ENCODE measurements at regions not wholly inside any gene's neighbourhood (a gene's known extent, or its start where the extent isn't known, plus 50 kb on each side); places are given as distances from the start of the nearest gene placed in this dataset.
"Not testable (repeated sequence)": the region's sequence is repeated elsewhere in the genome, so short reads cannot be mapped to it uniquely, and the experiment has no call there.

DNA sequence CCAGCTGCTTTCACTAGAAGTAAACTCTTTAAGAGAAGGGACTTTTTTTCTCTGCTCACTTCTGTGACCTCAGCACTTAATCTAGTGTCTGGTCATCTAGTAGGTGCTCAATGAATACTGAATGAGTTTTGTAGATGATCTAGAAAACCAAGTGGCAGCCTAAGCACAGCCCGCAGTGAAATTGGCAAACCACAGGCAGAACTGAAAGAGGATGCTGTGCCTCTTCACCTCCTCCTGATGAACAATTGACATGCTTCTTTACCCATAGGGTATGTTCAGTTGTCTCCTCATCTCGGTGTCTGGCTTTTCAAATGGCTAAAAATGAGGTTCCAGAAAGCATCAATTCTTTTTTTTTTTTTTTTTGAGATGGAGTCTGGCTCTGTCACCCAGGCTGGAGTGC, 399.5 kb downstream of the RMST start:
- TF ChIP-seq, protein P1, sequence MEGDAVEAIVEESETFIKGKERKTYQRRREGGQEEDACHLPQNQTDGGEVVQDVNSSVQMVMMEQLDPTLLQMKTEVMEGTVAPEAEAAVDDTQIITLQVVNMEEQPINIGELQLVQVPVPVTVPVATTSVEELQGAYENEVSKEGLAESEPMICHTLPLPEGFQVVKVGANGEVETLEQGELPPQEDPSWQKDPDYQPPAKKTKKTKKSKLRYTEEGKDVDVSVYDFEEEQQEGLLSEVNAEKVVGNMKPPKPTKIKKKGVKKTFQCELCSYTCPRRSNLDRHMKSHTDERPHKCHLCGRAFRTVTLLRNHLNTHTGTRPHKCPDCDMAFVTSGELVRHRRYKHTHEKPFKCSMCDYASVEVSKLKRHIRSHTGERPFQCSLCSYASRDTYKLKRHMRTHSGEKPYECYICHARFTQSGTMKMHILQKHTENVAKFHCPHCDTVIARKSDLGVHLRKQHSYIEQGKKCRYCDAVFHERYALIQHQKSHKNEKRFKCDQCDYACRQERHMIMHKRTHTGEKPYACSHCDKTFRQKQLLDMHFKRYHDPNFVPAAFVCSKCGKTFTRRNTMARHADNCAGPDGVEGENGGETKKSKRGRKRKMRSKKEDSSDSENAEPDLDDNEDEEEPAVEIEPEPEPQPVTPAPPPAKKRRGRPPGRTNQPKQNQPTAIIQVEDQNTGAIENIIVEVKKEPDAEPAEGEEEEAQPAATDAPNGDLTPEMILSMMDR (IDR thresholded peaks at IDR 0.05; ENCODE audit: control insufficient read depth, insufficient read depth, low read depth, low read length, missing control alignments) = no peak
- no peak for DNase-seq (ENCODE audit: low read depth)
- no peak overlapping the region for H3K4me3 ChIP-seq (ENCODE audit: control insufficient read depth, low read depth, low read length)

DNA sequence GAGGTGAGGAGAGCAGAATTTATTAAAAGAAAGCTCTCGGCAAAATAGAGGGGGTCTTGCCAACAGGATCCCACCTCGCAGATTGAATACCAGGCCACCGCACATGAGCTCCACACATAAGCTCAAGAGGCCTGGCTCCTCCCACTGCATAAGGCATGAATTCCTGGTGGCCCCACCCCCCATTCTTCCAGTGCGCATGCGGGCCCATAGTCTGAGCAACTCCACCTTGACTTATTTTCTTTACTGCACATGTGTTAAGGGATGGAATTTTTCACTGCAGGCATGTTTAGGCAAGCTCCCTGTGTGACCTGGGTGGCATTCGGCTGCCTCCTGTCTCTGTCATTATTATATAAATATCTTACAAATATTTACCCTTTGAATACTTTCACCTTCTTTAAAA, 412.5 kb downstream of the RMST start:
- DNase-seq (ENCODE audit: low read depth) = no peak
- no peak overlapping the region for H3K4me3 ChIP-seq (ENCODE audit: control insufficient read depth, low read depth, low read length)
- TF ChIP-seq, protein P1 (IDR thresholded peaks at IDR 0.05; ENCODE audit: control insufficient read depth, insufficient read depth, low read depth, low read length, missing control alignments) = no peak

DNA sequence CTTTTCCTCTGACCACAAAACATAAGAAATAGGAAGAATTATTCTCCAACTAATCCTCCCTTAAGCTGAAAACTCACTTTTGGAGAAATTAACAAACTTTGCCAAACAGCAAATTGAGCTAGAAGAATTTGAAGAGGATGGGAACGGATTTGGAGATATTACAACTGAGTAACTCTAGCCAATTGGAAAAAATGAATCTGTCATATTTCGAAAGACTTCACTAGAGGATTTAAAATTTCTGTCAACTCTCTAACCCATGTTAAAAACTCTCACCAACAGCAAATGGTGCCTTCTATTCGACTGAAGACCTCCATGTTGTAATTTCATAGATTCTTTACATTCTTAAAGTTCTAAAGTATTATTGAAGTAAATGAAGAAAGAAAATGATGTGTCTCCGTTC, 414.2 kb downstream of the RMST start:
- H3K4me3 ChIP-seq (ENCODE audit: control insufficient read depth, low read depth, low read length) = no peak overlapping the region
- TF ChIP-seq, protein P1 (IDR thresholded peaks at IDR 0.05; ENCODE audit: control insufficient read depth, insufficient read depth, low read depth, low read length, missing control alignments) = no peak
- no peak for DNase-seq (ENCODE audit: low read depth)

DNA sequence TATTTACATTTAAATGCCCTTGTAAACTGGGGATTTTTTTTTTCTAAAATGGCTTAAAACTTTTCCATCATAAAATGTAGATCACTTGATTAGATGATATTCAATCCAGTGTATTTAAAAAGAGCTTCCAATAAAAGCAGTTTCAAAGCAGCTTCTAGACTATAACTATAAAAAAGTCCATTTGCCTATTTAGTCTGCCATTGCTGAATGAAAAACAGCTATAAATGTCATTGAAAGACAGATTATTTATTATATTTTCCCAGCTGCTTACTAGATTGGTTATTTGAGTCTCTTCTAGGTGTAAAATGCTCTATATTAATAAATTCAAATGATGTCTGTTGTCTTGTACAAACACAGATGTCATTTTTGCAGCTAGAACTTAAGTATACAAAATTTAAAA, 414.8 kb downstream of the RMST start:
- no peak for DNase-seq (ENCODE audit: low read depth)
- TF ChIP-seq, protein P1 (IDR thresholded peaks at IDR 0.05; ENCODE audit: control insufficient read depth, insufficient read depth, low read depth, low read length, missing control alignments) = no peak
- H3K4me3 ChIP-seq (ENCODE audit: control insufficient read depth, low read depth, low read length) = no peak overlapping the region

DNA sequence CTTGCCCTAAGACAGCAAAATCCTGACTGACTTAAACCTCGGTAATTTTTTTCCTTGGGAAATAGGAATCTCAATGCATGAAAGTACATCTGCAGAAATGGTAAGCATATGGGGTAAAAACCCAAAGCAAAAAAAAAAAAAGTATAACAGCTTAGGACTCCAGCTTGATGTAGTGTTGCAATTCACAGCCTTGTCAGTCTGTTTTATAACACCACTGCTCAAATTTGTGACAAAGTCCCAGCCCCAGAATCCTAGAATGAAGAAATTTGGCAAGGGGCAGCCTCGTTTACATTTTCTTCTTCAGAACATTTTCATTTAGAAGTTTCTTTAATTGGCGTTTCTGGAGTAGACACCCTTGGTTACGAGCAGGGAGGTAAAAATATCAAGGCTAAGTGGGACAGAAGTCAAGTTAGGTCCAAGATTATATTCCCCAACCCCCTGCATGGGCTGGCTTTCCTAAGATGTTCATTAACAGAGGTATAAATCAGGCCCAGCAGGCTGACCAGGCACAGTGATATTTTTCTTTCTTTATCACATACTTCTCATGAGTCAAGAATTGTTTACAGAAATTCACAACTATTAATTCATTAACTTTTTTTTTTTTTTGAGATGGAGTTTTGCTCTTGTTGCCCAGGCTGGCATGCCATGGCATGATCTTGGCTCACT, 424.0 kb downstream of the RMST start:
- no peak for DNase-seq (ENCODE audit: low read depth)
- TF ChIP-seq, protein P1 (IDR thresholded peaks at IDR 0.05; ENCODE audit: control insufficient read depth, insufficient read depth, low read depth, low read length, missing control alignments) = no peak

DNA sequence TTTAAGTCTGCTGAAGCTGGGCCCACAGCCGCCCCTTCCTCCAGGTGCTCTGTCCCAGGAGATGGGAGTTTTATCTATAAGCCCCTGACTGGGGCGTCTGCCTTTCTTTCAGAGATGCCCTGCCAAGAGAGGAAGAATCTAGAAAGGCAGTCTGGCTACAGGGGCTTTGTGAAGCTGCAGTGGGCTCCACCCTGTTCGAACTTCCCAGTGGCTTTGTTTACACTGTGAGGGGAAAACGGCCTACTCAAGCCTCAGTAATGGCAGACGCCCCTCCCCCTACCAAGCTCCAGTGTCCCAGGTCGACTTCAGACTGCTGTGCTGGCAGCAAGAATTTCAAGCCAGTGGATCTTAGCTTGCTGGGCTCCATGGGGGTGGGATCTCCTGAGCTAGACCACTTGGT, 435.3 kb downstream of the RMST start:
- H3K4me3 ChIP-seq (ENCODE audit: control insufficient read depth, low read depth, low read length); DNase-seq (ENCODE audit: low read depth): not testable (repeated sequence)

More for the DNA sequence above, 424.0 kb downstream of the RMST start:
- no peak overlapping the region for H3K4me3 ChIP-seq (ENCODE audit: control insufficient read depth, low read depth, low read length)

DNA sequence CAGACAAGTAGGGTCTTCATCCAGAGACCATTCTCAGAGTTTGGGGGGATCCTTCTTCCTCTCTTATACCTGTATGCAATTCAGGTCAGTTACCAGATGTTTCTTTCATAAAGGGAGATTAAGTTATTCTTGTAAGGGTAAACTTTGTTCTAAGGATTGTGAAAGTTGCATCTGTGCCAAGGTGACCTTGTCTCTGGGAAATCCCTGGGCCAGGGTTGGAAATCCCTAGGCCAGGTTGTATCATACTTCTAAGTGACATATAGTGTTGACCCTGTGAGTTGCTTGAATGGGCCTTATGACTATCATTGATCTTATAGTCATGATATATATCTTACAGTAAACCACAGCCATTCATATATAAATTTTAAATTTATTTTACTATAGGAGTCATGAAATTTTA, 436.9 kb downstream of the RMST start:
- H3K4me3 ChIP-seq (ENCODE audit: control insufficient read depth, low read depth, low read length) = no peak overlapping the region
- TF ChIP-seq, protein P1 (IDR thresholded peaks at IDR 0.05; ENCODE audit: control insufficient read depth, insufficient read depth, low read depth, low read length, missing control alignments) = no peak
- DNase-seq (ENCODE audit: low read depth) = no peak
